GM12873 (cell line): ENCODE measurements at regions not wholly inside any gene's neighbourhood (a gene's known extent, or its start where the extent isn't known, plus 50 kb on each side); places are given as distances from the start of the nearest gene placed in this dataset.

Experiments
- TF ChIP-seq, protein P1 (sequence below): IDR thresholded peaks from 2 replicates; pipeline ENCODE4 v1.5.1; 2012; ENCODE audit warnings: low read depth, mild to moderate bottlenecking, moderate library complexity, low read length, control low read depth; ENCODE audit not compliant: insufficient read depth; ENCODE audit errors: missing control alignments

DNA sequence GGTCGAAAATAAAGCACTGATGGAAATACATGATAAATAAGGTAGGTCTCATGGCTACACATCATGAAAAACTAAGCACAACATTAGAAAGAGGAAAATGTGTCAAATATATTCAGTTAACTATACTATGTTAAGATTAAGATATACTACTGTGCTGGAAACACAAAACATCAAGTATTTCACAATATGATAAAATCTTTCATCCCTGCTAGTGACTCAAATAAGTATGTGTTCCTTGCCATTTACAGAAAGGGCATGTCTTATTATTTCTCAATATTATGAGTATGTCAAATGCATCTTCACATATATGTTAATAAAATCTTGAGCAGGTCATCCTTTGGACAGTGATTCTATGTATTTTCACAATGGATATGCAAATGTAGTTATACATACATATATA lies 1260.1 kb upstream of the ADGRL2 start:
- TF ChIP-seq, protein P1, sequence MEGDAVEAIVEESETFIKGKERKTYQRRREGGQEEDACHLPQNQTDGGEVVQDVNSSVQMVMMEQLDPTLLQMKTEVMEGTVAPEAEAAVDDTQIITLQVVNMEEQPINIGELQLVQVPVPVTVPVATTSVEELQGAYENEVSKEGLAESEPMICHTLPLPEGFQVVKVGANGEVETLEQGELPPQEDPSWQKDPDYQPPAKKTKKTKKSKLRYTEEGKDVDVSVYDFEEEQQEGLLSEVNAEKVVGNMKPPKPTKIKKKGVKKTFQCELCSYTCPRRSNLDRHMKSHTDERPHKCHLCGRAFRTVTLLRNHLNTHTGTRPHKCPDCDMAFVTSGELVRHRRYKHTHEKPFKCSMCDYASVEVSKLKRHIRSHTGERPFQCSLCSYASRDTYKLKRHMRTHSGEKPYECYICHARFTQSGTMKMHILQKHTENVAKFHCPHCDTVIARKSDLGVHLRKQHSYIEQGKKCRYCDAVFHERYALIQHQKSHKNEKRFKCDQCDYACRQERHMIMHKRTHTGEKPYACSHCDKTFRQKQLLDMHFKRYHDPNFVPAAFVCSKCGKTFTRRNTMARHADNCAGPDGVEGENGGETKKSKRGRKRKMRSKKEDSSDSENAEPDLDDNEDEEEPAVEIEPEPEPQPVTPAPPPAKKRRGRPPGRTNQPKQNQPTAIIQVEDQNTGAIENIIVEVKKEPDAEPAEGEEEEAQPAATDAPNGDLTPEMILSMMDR = no peak

DNA sequence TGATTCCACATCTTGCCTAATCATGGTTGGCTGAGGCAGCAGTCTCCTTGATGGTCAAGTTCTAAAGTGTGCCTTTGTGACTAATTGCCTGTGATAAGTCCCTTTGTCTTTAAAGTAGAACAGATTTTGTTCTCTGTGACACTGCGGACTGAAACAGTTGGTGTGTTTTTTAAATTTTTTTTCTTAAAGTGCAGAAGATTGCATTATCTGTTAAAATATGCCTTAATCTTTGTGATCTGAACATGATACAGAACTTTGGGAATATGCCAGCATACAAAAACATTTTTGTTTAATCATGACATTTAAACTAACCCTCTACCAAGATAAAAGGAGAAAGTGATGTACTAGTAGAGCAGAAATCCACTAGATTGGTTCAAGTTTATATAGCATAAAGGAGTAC lies 1260.6 kb upstream of the ADGRL2 start:
- TF ChIP-seq, protein P1 = no peak

- TF ChIP-seq, protein P1 = no peak
Observed at GRCh38 chr1:80536461-80536860, 1264.3 kb upstream of the ADGRL2 start.

DNA sequence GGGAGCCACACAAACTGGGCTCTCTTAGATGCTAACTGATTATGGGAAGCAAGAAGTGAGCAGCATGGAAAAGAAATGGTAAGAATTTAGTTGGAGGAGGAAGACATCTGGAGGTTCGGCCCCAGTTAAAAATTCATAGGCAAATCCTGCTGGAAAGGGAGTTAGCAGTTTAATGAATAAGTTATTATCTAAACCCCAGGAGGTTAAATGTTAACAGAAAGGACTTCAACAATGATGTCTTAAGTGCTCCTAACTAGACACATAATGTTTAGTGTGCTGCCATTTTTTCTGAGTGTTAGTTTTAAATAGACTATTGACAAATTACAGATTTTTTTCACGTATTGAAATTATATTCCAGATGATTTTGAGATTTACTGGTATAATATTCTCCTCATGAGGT lies 1265.3 kb upstream of the ADGRL2 start:
- TF ChIP-seq, protein P1 = no peak

DNA sequence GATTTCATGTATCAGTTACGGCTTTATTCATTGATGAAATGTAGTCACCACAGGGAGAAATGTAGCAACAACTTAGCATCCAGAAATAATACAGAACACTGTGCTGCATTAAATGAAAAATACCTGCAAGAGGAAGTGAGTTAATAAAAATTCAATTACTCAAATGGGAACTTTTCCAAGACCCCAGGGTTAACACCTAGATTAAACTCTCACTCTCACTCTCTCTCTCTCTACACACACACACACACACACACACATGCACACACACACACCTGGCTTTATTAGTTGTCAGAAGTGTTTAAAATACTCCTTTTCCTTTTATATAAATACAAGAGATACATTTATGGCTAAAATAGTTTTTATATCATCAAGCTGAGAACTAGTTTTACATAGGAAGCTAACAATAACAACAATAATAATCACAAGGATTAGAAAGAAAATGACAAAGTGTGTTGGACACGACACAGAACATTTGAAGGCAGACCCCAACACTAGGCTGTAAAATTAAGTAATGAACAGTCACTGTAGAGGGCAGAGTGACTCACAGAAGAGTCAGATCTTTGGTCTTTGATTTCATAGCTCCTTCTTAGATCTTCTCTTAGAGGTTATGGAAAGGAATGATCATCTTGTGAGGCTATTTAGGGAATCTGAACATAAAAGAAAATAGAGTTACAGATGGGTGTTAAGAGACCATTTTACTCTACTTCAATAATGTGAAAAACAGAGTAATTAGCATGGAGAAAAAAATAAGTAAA lies 1266.0 kb upstream of the ADGRL2 start:
- TF ChIP-seq, protein P1 = no peak

DNA sequence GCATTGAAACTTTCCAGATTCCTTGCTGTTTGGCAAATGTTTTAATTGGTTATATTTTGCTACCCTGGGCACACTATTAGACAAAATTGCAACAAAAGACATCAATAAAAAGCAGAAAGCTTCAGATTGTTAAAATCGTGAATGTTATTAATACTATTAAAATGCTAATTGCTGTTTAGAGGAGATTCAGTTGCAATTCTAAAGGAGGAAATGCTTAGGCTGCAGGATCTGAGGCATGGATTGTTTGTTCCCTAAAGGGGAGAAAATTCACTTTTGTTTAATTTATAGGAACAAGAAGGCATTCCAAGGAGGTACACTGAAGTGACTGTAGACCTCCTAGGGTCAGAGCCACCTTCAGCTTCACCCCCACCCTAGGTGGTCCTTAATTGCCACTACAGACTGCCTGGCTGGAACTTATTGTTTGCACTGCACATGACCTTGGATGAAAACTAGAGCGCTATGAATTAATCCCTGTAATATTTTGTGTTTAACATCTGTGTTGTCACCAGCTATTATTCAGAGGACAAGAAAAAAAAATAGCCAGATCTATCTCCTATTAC lies 1266.9 kb upstream of the ADGRL2 start:
- TF ChIP-seq, protein P1 = no peak

GRCh38 chr1:80533093-80533492 lies 1267.6 kb upstream of the ADGRL2 start:
- TF ChIP-seq, protein P1 = no peak
